GM21381 (cell line): ENCODE measurements at regions not wholly inside any gene's neighbourhood (a gene's known extent, or its start where the extent isn't known, plus 50 kb on each side); places are given as distances from the start of the nearest gene placed in this dataset.

Experiments
- ATAC-seq: cut with Tn5 transposase; IDR thresholded peaks from one replicate; pipeline ENCODE4 v1.9.1; 2021; ENCODE audit warnings: mild to moderate bottlenecking, moderate library complexity; ENCODE audit not compliant: unreplicated experiment

- ATAC-seq: no peak
Measured at GRCh38 chr4:162401021-162401420, 237.2 kb upstream of the FSTL5 start.

- ATAC-seq: no peak
Measured at GRCh38 chr4:162392946-162393345, 229.1 kb upstream of the FSTL5 start.

GRCh38 chr4:162366146-162366545 is 202.3 kb upstream of the FSTL5 start:
- ATAC-seq: no peak

- ATAC-seq: no peak
Measured at GRCh38 chr4:162364651-162365050, 200.9 kb upstream of the FSTL5 start.

GRCh38 chr4:162360369-162361149 is 196.8 kb upstream of the FSTL5 start:
- no peak for ATAC-seq

GRCh38 chr4:162356181-162356580 is 192.4 kb upstream of the FSTL5 start:
- no peak for ATAC-seq

- no peak for ATAC-seq
Measured at GRCh38 chr4:162352580-162353107, 188.8 kb upstream of the FSTL5 start.

GRCh38 chr4:162350331-162350730 is 186.5 kb upstream of the FSTL5 start:
- no peak for ATAC-seq

- no peak for ATAC-seq
Measured at GRCh38 chr4:162349395-162349794, 185.6 kb upstream of the FSTL5 start.

GRCh38 chr4:162347842-162348213 is 184.0 kb upstream of the FSTL5 start:
- no peak for ATAC-seq

- no peak for ATAC-seq
Measured at GRCh38 chr4:162347156-162347841, 183.5 kb upstream of the FSTL5 start.

- ATAC-seq: no peak
Measured at GRCh38 chr4:162343967-162344366, 180.2 kb upstream of the FSTL5 start.

GRCh38 chr4:162341533-162341932 is 177.7 kb upstream of the FSTL5 start:
- no peak for ATAC-seq

- ATAC-seq: no peak
Measured at GRCh38 chr4:162323919-162324318, 160.1 kb upstream of the FSTL5 start.

- no peak for ATAC-seq
Measured at GRCh38 chr4:162322054-162322453, 158.3 kb upstream of the FSTL5 start.

- no peak for ATAC-seq
Measured at GRCh38 chr4:162285753-162286152, 122.0 kb upstream of the FSTL5 start.

GRCh38 chr4:162282684-162283083 is 118.9 kb upstream of the FSTL5 start:
- no peak for ATAC-seq

GRCh38 chr4:162274354-162274753 is 110.6 kb upstream of the FSTL5 start:
- peak; percentile 74 for ATAC-seq

- no peak for ATAC-seq
Measured at GRCh38 chr4:162272215-162272614, 108.4 kb upstream of the FSTL5 start.

GRCh38 chr4:162268911-162269310 is 105.1 kb upstream of the FSTL5 start:
- ATAC-seq: no peak

GRCh38 chr4:162265802-162266201 is 102.0 kb upstream of the FSTL5 start:
- no peak for ATAC-seq

GRCh38 chr4:162245051-162245450 is 81.3 kb upstream of the FSTL5 start:
- ATAC-seq: no peak
